ENCODE measurements at regions not wholly inside any gene's neighbourhood (a gene's known extent, or its start where the extent isn't known, plus 50 kb on each side); places are given as distances from the start of the nearest gene placed in this dataset.

GRCh38 chr7:41886262-41886900 is 183.5 kb upstream of the INHBA start:
- Mint-ChIP-seq H3K27me3 (peaks cover 0 to 8% (median 0%) of the 10 kb centered on the region in 5 donors), H3K36me3 (peaks cover 0 to 17% (median 0%) of the 10 kb centered on the region in 5 donors), H3K27ac (no peak overlapping the region), H3K9me3 (peaks cover 0 to 8% (median 0%) of the 10 kb centered on the region in 11 donors), H3K4me3 (no peak overlapping the region), H3K4me1 (peaks cover 9 to 42% (median 15%) of the 10 kb centered on the region in 7 donors)
- ChIA-PET CTCF (no interaction called here), POLR2A (no interaction called here)
- Histone ChIP-seq H3K27me3 (ENCODE audit: control insufficient read depth in 2 of 2, insufficient read depth in 2 of 2, low read length in 2 of 2) (no peaks in the 10 kb centered on the region), H3K4me1 (ENCODE audit: control insufficient read depth in 2 of 2, insufficient read depth in 2 of 2, low read length in 2 of 2) (peaks cover 7 to 13% of the 10 kb centered on the region in 2 donors), H3K27ac (ENCODE audit: low read depth, low read length) (no peak overlapping the region), H3K36me3 (ENCODE audit: control insufficient read depth in 2 of 3, insufficient read depth in 3 of 3, low read length in 3 of 3) (no peaks in the 10 kb centered on the region), H3K4me3 (ENCODE audit: low read length) (no peak overlapping the region), H3K9me3 (ENCODE audit: control insufficient read depth in 2 of 3, low read length in 3 of 3) (no peaks in the 10 kb centered on the region)
- no peak for DNase-seq
- intact Hi-C loops (cut with micrococcal nuclease): loop anchor here in 1 of 2 donors (10.0 kb wide), 1 partner anchor 1752 kb away; the partner anchor contains the start of genes MPLKIP and SUGCT
- ATAC-seq: no peak

GRCh38 chr7:41885748-41886147 is 182.9 kb upstream of the INHBA start:
- Mint-ChIP-seq H3K27me3 (peaks cover 0 to 4% (median 0%) of the 10 kb centered on the region in 5 donors), H3K36me3 (peaks cover 0 to 20% (median 0%) of the 10 kb centered on the region in 5 donors), H3K4me3 (no peak overlapping the region), H3K4me1 (peaks cover 10 to 46% (median 18%) of the 10 kb centered on the region in 7 donors), H3K9me3 (peaks cover 0 to 8% (median under 1%) of the 10 kb centered on the region in 11 donors), H3K27ac (no peak overlapping the region)
- DNase-seq: no peak
- Histone ChIP-seq H3K27me3 (ENCODE audit: control insufficient read depth in 2 of 2, insufficient read depth in 2 of 2, low read length in 2 of 2) (no peaks in the 10 kb centered on the region), H3K4me1 (ENCODE audit: control insufficient read depth in 2 of 2, insufficient read depth in 2 of 2, low read length in 2 of 2) (peaks cover 7 to 13% of the 10 kb centered on the region in 2 donors), H3K27ac (ENCODE audit: low read depth, low read length) (no peak overlapping the region), H3K9me3 (ENCODE audit: control insufficient read depth in 2 of 3, low read length in 3 of 3) (no peaks in the 10 kb centered on the region), H3K36me3 (ENCODE audit: control insufficient read depth in 2 of 3, insufficient read depth in 3 of 3, low read length in 3 of 3) (no peaks in the 10 kb centered on the region), H3K4me3 (ENCODE audit: low read length) (no peak overlapping the region)
- POLR2A ChIA-PET: no interaction called here
- ATAC-seq: no peak
- CTCF ChIA-PET: no interaction called here
- intact Hi-C loops (cut with micrococcal nuclease): loop anchor here in 1 of 2 donors (10.0 kb wide), 1 partner anchor 1751 kb away; the partner anchor contains the start of genes MPLKIP and SUGCT

DNA sequence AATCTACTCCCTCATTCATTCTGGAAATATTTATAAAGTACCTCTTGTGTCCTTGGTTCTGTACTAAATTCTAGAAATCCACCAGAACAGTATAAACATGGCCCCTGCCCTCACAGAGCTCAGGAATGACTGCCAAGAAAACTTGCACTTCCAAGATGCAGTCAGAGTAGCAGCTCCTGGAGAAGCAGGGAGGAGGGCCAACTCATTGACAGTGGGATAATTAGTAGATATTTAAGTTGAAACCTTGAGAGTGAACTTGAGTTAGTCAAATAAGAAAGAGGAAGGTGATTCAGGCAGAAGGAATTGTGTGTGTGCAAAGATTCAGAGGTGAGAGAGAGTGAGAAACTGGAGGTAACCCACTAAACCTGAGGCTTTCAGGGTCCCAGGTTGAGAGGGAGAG is 182.2 kb upstream of the INHBA start:
- DNase-seq (no peak), ATAC-seq (no peak)
- intact Hi-C loops (cut with micrococcal nuclease): loop anchor here in 1 of 2 donors (10.0 kb wide), 1 partner anchor 1750 kb away; the partner anchor contains the start of genes MPLKIP and SUGCT
- H3K36me3 ChIP-seq (ENCODE audit: control insufficient read depth in 2 of 3, insufficient read depth in 3 of 3, low read length in 3 of 3): no peaks in the 10 kb centered on the region
- Mint-ChIP-seq H3K27me3 (peaks cover 0 to 3% (median 0%) of the 10 kb centered on the region in 5 donors), H3K9me3 (peaks cover 0 to 10% (median 4%) of the 10 kb centered on the region in 11 donors), H3K36me3 (peaks cover 0 to 23% (median 0%) of the 10 kb centered on the region in 5 donors), H3K4me3 (no peak overlapping the region), H3K4me1 (peaks cover 10 to 50% (median 20%) of the 10 kb centered on the region in 7 donors), H3K27ac (no peak overlapping the region)
- no peaks in the 10 kb centered on the region for H3K9me3 ChIP-seq (ENCODE audit: control insufficient read depth in 2 of 3, low read length in 3 of 3)
- H3K4me3 ChIP-seq (ENCODE audit: low read length): no peak overlapping the region
- peaks cover 7 to 13% of the 10 kb centered on the region in 2 donors for H3K4me1 ChIP-seq (ENCODE audit: control insufficient read depth in 2 of 2, insufficient read depth in 2 of 2, low read length in 2 of 2)
- H3K27me3 ChIP-seq (ENCODE audit: control insufficient read depth in 2 of 2, insufficient read depth in 2 of 2, low read length in 2 of 2): no peaks in the 10 kb centered on the region
- POLR2A ChIA-PET: no interaction called here
- H3K27ac ChIP-seq (ENCODE audit: low read depth, low read length): no peak overlapping the region
- CTCF ChIA-PET: no interaction called here

DNA sequence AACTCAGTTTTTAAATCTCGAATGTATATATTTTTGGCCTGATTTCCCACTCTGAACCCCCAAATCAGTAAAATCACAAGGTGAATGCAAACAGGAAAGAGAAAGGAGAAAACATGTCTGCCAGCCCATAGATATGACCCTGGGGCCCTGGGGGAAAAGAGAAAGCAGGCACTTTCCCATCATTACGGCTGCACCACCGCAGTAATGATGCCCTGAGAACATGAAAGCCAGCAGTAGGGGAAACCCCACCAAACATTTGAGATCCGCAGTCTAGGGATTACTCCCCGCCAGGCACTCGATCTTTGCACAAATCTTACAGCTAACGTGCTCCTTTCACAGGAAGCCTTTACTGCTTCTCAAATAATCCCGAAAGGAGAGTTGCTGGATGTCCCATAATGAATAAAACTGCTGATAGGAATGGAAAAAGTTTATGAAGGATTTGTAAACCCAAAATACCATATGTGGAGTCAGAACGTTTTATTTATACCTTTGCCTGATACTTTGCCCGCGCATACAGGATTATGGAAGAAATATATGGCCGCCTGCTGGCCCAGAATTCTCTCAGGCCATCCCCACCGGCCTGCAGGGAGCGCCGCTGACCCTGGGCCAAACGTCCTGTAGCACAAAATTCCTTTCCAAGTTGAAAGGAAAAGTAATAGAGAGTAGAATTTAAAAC is 180.0 kb upstream of the INHBA start:
- no peaks in the 10 kb centered on the region for H3K9me3 ChIP-seq (ENCODE audit: control insufficient read depth in 2 of 3, low read length in 3 of 3)
- H3K4me3 ChIP-seq (ENCODE audit: low read length): no peak overlapping the region
- peak overlapping the region in 1 of 10 donors; percentile 89 for H3K4me3 Mint-ChIP-seq
- no peaks in the 10 kb centered on the region for H3K36me3 ChIP-seq (ENCODE audit: control insufficient read depth in 2 of 3, insufficient read depth in 3 of 3, low read length in 3 of 3)
- peaks cover 7 to 13% of the 10 kb centered on the region in 2 donors for H3K4me1 ChIP-seq (ENCODE audit: control insufficient read depth in 2 of 2, insufficient read depth in 2 of 2, low read length in 2 of 2)
- peak overlapping the region in 6 of 9 donors; percentile 23 to 99 (median 87) for H3K27ac Mint-ChIP-seq
- ChIA-PET POLR2A (interaction anchor here (1.0 kb wide), 1 partner anchor 1050 kb away, joined by 3 read pairs; no protein-coding TSS in a partner anchor), CTCF (no interaction called here)
- no peaks in the 10 kb centered on the region for H3K27me3 ChIP-seq (ENCODE audit: control insufficient read depth in 2 of 2, insufficient read depth in 2 of 2, low read length in 2 of 2)
- intact Hi-C loops (cut with micrococcal nuclease): loop anchor here in 1 of 2 donors (5.0 to 10.0 kb wide), 2 partner anchors 1748 to 1764 kb away; partner anchors contain the start of genes MPLKIP and SUGCT
- peaks cover 10 to 37% (median 22%) of the 10 kb centered on the region in 7 donors for H3K4me1 Mint-ChIP-seq
- no peak overlapping the region for H3K27ac ChIP-seq (ENCODE audit: low read depth, low read length)
- DNase-seq: no peak
- H3K9me3 Mint-ChIP-seq: peaks cover 0 to 15% (median 5%) of the 10 kb centered on the region in 11 donors
- no peak for ATAC-seq
- no peaks in the 10 kb centered on the region for H3K27me3 Mint-ChIP-seq
- H3K36me3 Mint-ChIP-seq: peaks cover 0 to 30% (median 0%) of the 10 kb centered on the region in 5 donors

DNA sequence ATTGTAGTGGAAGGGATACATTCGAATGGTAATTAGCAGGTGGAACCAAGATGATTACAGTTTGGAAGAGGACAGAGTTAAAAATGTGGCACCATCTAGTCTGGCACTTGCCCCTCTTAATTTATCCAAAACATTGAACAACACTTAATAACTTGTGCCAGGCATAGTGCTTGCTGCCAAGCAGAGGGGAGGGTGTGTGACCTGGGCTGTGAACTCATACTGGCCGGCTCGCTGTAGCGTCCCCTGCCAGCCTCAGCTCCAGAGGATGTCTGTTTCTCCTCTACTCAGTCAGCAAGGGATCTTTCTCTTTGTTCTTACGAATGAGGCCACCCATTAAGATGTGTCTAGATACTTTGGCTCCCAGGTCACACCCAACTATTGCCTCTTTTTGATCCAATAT is 179.4 kb upstream of the INHBA start:
- Histone ChIP-seq H3K27me3 (ENCODE audit: control insufficient read depth in 2 of 2, insufficient read depth in 2 of 2, low read length in 2 of 2) (no peaks in the 10 kb centered on the region), H3K4me3 (ENCODE audit: low read length) (peak overlapping the region; percentile 50), H3K9me3 (ENCODE audit: control insufficient read depth in 2 of 3, low read length in 3 of 3) (no peaks in the 10 kb centered on the region), H3K36me3 (ENCODE audit: control insufficient read depth in 2 of 3, insufficient read depth in 3 of 3, low read length in 3 of 3) (no peaks in the 10 kb centered on the region), H3K4me1 (ENCODE audit: control insufficient read depth in 2 of 2, insufficient read depth in 2 of 2, low read length in 2 of 2) (peaks cover 7 to 13% of the 10 kb centered on the region in 2 donors), H3K27ac (ENCODE audit: low read depth, low read length) (peak overlapping the region; percentile 64)
- no peaks in the 10 kb centered on the region for H3K27me3 Mint-ChIP-seq
- ChIA-PET POLR2A (interaction anchor here (1.0 kb wide), 1 partner anchor 1051 kb away, joined by 3 read pairs; no protein-coding TSS in a partner anchor), CTCF (no interaction called here)
- H3K36me3 Mint-ChIP-seq: peaks cover 0 to 32% (median 0%) of the 10 kb centered on the region in 5 donors
- peak overlapping the region; percentile 84 to 99 (median 94) for H3K27ac Mint-ChIP-seq
- H3K4me3 Mint-ChIP-seq: peak overlapping the region; percentile 60 to 89 (median 78)
- H3K9me3 Mint-ChIP-seq: peaks cover 0 to 15% (median 5%) of the 10 kb centered on the region in 11 donors
- intact Hi-C loops (cut with micrococcal nuclease): loop anchor here in 1 of 2 donors (5.0 to 10.0 kb wide), 2 partner anchors 1747 to 1765 kb away; partner anchors contain the start of genes MPLKIP and SUGCT
- ATAC-seq: no peak
- H3K4me1 Mint-ChIP-seq: peaks cover 10 to 35% (median 22%) of the 10 kb centered on the region in 7 donors
- no peak for DNase-seq

GRCh38 chr7:41881331-41882130 is 178.6 kb upstream of the INHBA start:
- H3K4me3 ChIP-seq (ENCODE audit: low read length): peak overlapping the region; percentile 50
- H3K27me3 Mint-ChIP-seq: peaks cover 0 to 6% (median 0%) of the 10 kb centered on the region in 5 donors
- H3K9me3 ChIP-seq (ENCODE audit: control insufficient read depth in 2 of 3, low read length in 3 of 3): no peaks in the 10 kb centered on the region
- H3K4me1 ChIP-seq (ENCODE audit: control insufficient read depth in 2 of 2, insufficient read depth in 2 of 2, low read length in 2 of 2): peaks cover 7 to 13% of the 10 kb centered on the region in 2 donors
- intact Hi-C loops (cut with micrococcal nuclease): loop anchor here in 1 of 2 donors (1.0 to 10.0 kb wide), 4 partner anchors 61 to 1766 kb away; partner anchors contain the start of genes MPLKIP and SUGCT
- H3K9me3 Mint-ChIP-seq: peaks cover 0 to 18% (median 5%) of the 10 kb centered on the region in 11 donors
- DNase-seq (peak; percentile 27 to 85 (median 64)), ATAC-seq (peak; percentile 93)
- H3K4me3 Mint-ChIP-seq: peak overlapping the region; percentile 60 to 89 (median 78)
- no peaks in the 10 kb centered on the region for H3K27me3 ChIP-seq (ENCODE audit: control insufficient read depth in 2 of 2, insufficient read depth in 2 of 2, low read length in 2 of 2)
- peak overlapping the region; percentile 64 for H3K27ac ChIP-seq (ENCODE audit: low read depth, low read length)
- H3K4me1 Mint-ChIP-seq: peaks cover 10 to 35% (median 22%) of the 10 kb centered on the region in 7 donors
- ChIA-PET POLR2A (no interaction called here), CTCF (no interaction called here)
- H3K27ac Mint-ChIP-seq: peak overlapping the region; percentile 84 to 99 (median 94)
- H3K36me3 ChIP-seq (ENCODE audit: control insufficient read depth in 2 of 3, insufficient read depth in 3 of 3, low read length in 3 of 3): no peaks in the 10 kb centered on the region
- H3K36me3 Mint-ChIP-seq: peaks cover 0 to 32% (median 0%) of the 10 kb centered on the region in 5 donors
